Fibroblast of lung (primary cell): ENCODE measurements at regions not wholly inside any gene's neighbourhood (a gene's known extent, or its start where the extent isn't known, plus 50 kb on each side); places are given as distances from the start of the nearest gene placed in this dataset.

Experiments
- DNase-seq, 2 donors: peaks; one replicate each; pipeline versions ENCODE4 v3.0.0 to v3.0.0-alpha.2; 2010; ENCODE audit warnings: low read depth in 2 of 2
- H2AFZ ChIP-seq: 2 replicates; pipeline ENCODE4 v1.5.1; 2012; ENCODE audit warnings: low read length, control low read depth, inconsistent platforms
- H3K27ac ChIP-seq: 2 replicates; pipeline ENCODE4 v1.5.1; 2011; ENCODE audit warnings: low read length, control low read depth; ENCODE audit not compliant: insufficient read depth
- H3K27me3 ChIP-seq: 2 replicates; pipeline ENCODE4 v1.5.1; 2011; ENCODE audit warnings: mild to moderate bottlenecking, low read length; ENCODE audit not compliant: control insufficient read depth, insufficient read depth
- H3K36me3 ChIP-seq: 2 replicates; pipeline ENCODE4 v1.5.1; 2011; ENCODE audit warnings: low read length; ENCODE audit not compliant: control insufficient read depth, insufficient read depth
- H3K4me1 ChIP-seq: 2 replicates; pipeline ENCODE4 v1.5.1; 2011; ENCODE audit warnings: low read length; ENCODE audit not compliant: control insufficient read depth, insufficient read depth; ENCODE audit errors: extremely low read depth
- H3K4me2 ChIP-seq: 2 replicates; pipeline ENCODE4 v1.5.1; 2011; ENCODE audit warnings: low read length, control low read depth; ENCODE audit not compliant: insufficient read depth; ENCODE audit errors: extremely low read depth
- H3K4me3 ChIP-seq, 4 experiments: fragments of 200-600 bp in 1 of 4; sonication (generic) in 1 of 4; replicated peaks in 1 of 4; 2 replicates each; pipeline ENCODE4 v1.5.1; 2011 to 2016; ENCODE audit warnings: low read length in 4 of 4, low read depth in 3 of 4, mild to moderate bottlenecking in 3 of 4, control low read depth in 2 of 4, inconsistent platforms in 1 of 4, mixed read lengths in 1 of 4; ENCODE audit not compliant: insufficient read depth in 1 of 4; ENCODE audit errors: control extremely low read depth in 1 of 4
- H3K79me2 ChIP-seq: 2 replicates; pipeline ENCODE4 v1.5.1; 2012; ENCODE audit warnings: mild to moderate bottlenecking, low read length, inconsistent platforms; ENCODE audit not compliant: control insufficient read depth, insufficient read depth
- H3K9ac ChIP-seq: 2 replicates; pipeline ENCODE4 v1.5.1; 2011; ENCODE audit warnings: mild to moderate bottlenecking, low read length, control low read depth; ENCODE audit not compliant: insufficient read depth
- H3K9me3 ChIP-seq: 2 replicates; pipeline ENCODE4 v1.5.1; 2012; ENCODE audit warnings: low read depth, low read length; ENCODE audit not compliant: control insufficient read depth, insufficient read depth
- H4K20me1 ChIP-seq: 2 replicates; pipeline ENCODE4 v1.5.1; 2011; ENCODE audit warnings: low read length; ENCODE audit not compliant: control insufficient read depth, insufficient read depth; ENCODE audit errors: extremely low read depth
- CTCF ChIP-seq, 2 donors: IDR thresholded peaks in 1 of 2; conservative IDR thresholded peaks in 1 of 2; 1 replicate in 1 of 2; 2 replicates in 1 of 2; pipeline ENCODE4 v1.5.1; 2011 to 2012; ENCODE audit warnings: low read length in 2 of 2, control low read depth in 1 of 2, inconsistent platforms in 1 of 2, low read depth in 1 of 2, mild to moderate bottlenecking in 1 of 2
- EZH2 ChIP-seq: IDR thresholded peaks from 2 replicates; pipeline ENCODE4 v1.5.1; 2012; ENCODE audit warnings: low read length, control low read depth, mild to moderate bottlenecking; ENCODE audit errors: missing control alignments

GRCh38 chr4:14879683-14880082 is 122.6 kb upstream of the CPEB2 start:
- no peak overlapping the region for H3K4me3 ChIP-seq
- H3K4me1 ChIP-seq, result no peaks in the 10 kb centered on the region
- no peak for TF ChIP-seq EZH2
- no peak for TF ChIP-seq CTCF (conservative IDR thresholded peaks at IDR 0.05 in 1 of 2, IDR thresholded peaks at IDR 0.05 in 1 of 2; ENCODE audit: low read depth in 1 of 2, low read length in 2 of 2)
- H3K4me2 ChIP-seq, result no peak overlapping the region
- H3K36me3 ChIP-seq, result no peaks in the 10 kb centered on the region
- H3K9me3 ChIP-seq, result no peaks in the 10 kb centered on the region
- H2AFZ ChIP-seq, result no peak overlapping the region
- H3K27me3 ChIP-seq, result no peaks in the 10 kb centered on the region
- no peak for DNase-seq
- no peak overlapping the region for H3K9ac ChIP-seq
- H4K20me1 ChIP-seq, result no peaks in the 10 kb centered on the region
- no peak overlapping the region for H3K27ac ChIP-seq
- no peaks in the 10 kb centered on the region for H3K79me2 ChIP-seq

DNA sequence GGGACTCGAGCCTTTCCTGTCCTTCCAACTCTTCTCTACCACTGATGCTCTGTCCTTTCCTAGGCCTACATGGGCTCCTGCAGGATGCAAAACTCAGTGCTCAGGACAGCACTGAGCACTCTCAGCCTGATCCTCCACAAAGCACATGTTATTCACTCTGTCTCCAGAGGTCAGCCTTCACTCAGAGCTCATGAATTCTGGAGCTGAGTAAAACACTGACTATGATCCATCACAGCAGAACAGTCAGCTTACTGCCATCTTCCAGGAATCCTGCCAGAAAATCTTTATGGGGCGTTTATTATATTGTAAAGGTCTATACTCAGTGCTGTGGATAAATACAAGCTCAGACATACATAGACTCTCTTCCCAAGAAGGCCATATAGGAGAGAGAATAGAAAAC is 121.5 kb upstream of the CPEB2 start:
- H2AFZ ChIP-seq, result no peak overlapping the region
- no peak overlapping the region for H3K27ac ChIP-seq
- no peaks in the 10 kb centered on the region for H3K4me1 ChIP-seq
- H3K4me2 ChIP-seq, result no peak overlapping the region
- no peak overlapping the region for H3K9ac ChIP-seq
- no peaks in the 10 kb centered on the region for H3K9me3 ChIP-seq
- TF ChIP-seq CTCF (conservative IDR thresholded peaks at IDR 0.05 in 1 of 2, IDR thresholded peaks at IDR 0.05 in 1 of 2; ENCODE audit: low read depth in 1 of 2, low read length in 2 of 2) (no peak), EZH2 (no peak)
- no peaks in the 10 kb centered on the region for H3K36me3 ChIP-seq
- no peaks in the 10 kb centered on the region for H3K79me2 ChIP-seq
- no peaks in the 10 kb centered on the region for H3K27me3 ChIP-seq
- H3K4me3 ChIP-seq, result no peak overlapping the region
- H4K20me1 ChIP-seq, result no peaks in the 10 kb centered on the region
- DNase-seq, result no peak

DNA sequence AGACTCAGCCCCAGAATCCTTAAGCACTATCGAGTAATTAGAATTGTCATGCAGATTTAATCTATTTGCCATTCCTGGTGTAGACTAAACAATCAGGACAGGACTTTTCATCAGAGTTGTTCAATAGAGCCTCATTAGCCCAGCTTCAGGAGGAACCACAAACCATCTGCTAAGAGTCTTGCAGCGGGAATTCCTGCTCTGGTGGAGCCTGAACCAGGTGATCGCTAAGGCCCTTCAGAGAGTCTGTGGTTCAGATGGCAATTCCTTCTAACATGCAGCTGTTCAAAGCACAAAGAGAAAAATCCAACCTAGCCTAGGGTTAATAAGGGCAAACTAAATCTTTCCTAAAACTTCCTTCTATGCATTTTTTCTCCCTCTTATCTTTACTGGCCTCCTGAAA is 119.1 kb upstream of the CPEB2 start:
- H3K9ac ChIP-seq, result no peak overlapping the region
- H3K36me3 ChIP-seq, result no peaks in the 10 kb centered on the region
- H3K9me3 ChIP-seq, result no peaks in the 10 kb centered on the region
- TF ChIP-seq EZH2, result no peak
- H3K4me3 ChIP-seq, result no peak overlapping the region
- H3K27me3 ChIP-seq, result no peaks in the 10 kb centered on the region
- no peak overlapping the region for H3K4me2 ChIP-seq
- no peaks in the 10 kb centered on the region for H3K79me2 ChIP-seq
- no peaks in the 10 kb centered on the region for H3K4me1 ChIP-seq
- no peak overlapping the region for H2AFZ ChIP-seq
- H4K20me1 ChIP-seq, result no peaks in the 10 kb centered on the region
- DNase-seq, result no peak
- H3K27ac ChIP-seq, result no peak overlapping the region
